Testis (tissue), 2 donors: ENCODE measurements at regions not wholly inside any gene's neighbourhood (a gene's known extent, or its start where the extent isn't known, plus 50 kb on each side); places are given as distances from the start of the nearest gene placed in this dataset.

Experiments
- DNase-seq: peaks from one replicate; pipeline ENCODE4 v3.0.0-alpha.2; 2019
- H3K27ac ChIP-seq, 2 donors: fragments of 200-600 bp; sonication (generic); one replicate each; pipeline ENCODE4 v1.5.1; 2019
- H3K27me3 ChIP-seq: fragments of 200-600 bp; sonication (generic); one replicate; pipeline ENCODE4 v1.5.1; 2019
- H3K36me3 ChIP-seq: fragments of 200-600 bp; sonication (generic); one replicate; pipeline ENCODE4 v1.5.1; 2017; ENCODE audit warnings: low read depth; ENCODE audit errors: missing control alignments
- H3K4me1 ChIP-seq: fragments of 200-600 bp; sonication (generic); one replicate; pipeline ENCODE4 v1.5.1; 2019
- H3K4me3 ChIP-seq, 2 donors: fragments of 200-600 bp; sonication (generic); one replicate each; pipeline ENCODE4 v1.5.1; 2017 to 2019
- H3K9me3 ChIP-seq: fragments of 200-600 bp; sonication (generic); one replicate; pipeline ENCODE4 v1.5.1; 2017
- POLR2A ChIP-seq: fragments of 450-650 bp; IDR thresholded peaks from one replicate; pipeline ENCODE4 v1.6.1; 2017; ENCODE audit warnings: antibody characterized with exemption, mild to moderate bottlenecking, moderate library complexity
- WGBS, 2 donors: methylation state at CpG; one replicate each; pipeline ENCODE4 v1.1.5; 2018; 5-methylcytosine and 5-hydroxymethylcytosine counted together
- intact Hi-C: fragments of 100-400 bp; cut with DNase I; formaldehyde crosslinking; loops from one replicate; pipeline ENCODE4 v1.15.1; 2023; ENCODE audit warnings: low total_unique reads
- TF ChIP-seq, protein P1 (sequence below), 3 experiments: fragments of 450-650 bp in 2 of 3; fragments of 200-600 bp in 1 of 3; sonication (generic) in 1 of 3; IDR thresholded peaks; one replicate each; pipeline ENCODE4 v1.5.1; 2016 to 2019; ENCODE audit warnings: antibody characterized with exemption in 3 of 3, mild to moderate bottlenecking in 2 of 3, moderate library complexity in 1 of 3

DNA sequence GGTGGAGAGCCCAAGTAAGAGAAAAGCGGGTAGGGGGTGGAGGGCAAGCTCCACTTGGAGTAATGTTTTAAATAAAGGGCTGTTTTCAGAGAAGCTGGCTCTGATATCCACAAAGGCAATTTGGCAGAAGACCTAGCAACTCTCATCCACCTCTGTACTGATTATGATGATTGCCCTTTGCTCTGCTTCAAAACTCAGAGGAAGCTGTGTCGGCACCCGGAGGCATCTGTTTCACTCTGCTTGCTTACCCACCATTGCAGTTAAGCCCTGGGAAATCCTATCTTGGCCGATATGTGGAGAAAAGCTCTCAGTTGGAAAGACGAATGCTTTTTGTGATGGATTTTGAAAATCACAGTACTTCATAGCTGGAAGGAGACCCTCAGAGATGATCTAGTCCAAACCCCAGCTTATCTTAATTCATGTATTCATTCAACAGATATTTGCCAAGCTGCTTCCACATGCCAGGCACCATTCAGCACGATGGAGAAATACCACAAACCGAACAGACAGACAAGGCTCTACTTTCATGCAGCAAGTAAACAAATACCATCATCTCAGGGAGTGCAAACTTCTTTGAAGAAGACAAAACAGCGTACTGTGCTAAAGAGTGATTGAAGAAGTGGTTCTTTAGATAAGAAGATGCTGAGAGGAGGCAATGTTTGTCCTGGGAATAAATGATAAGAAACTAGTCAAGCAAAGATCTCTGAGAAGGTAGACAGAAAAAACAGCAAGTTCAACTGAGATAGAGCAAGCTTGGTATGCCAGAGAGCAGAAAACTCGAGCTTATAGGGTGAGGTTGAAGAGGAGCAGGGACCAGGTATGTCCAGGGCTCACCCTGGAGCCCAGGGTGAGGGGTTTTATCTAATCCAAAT is 140.4 kb upstream of the SPDL1 start:
- no peak overlapping the region for H3K4me3 ChIP-seq
- no peaks in the 10 kb centered on the region for H3K27me3 ChIP-seq
- no peak for TF ChIP-seq POLR2A
- TF ChIP-seq, protein P1, sequence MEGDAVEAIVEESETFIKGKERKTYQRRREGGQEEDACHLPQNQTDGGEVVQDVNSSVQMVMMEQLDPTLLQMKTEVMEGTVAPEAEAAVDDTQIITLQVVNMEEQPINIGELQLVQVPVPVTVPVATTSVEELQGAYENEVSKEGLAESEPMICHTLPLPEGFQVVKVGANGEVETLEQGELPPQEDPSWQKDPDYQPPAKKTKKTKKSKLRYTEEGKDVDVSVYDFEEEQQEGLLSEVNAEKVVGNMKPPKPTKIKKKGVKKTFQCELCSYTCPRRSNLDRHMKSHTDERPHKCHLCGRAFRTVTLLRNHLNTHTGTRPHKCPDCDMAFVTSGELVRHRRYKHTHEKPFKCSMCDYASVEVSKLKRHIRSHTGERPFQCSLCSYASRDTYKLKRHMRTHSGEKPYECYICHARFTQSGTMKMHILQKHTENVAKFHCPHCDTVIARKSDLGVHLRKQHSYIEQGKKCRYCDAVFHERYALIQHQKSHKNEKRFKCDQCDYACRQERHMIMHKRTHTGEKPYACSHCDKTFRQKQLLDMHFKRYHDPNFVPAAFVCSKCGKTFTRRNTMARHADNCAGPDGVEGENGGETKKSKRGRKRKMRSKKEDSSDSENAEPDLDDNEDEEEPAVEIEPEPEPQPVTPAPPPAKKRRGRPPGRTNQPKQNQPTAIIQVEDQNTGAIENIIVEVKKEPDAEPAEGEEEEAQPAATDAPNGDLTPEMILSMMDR (IDR thresholded peaks at IDR 0.05), result no peak
- no peak overlapping the region for H3K27ac ChIP-seq
- peaks cover 7% of the 10 kb centered on the region for H3K4me1 ChIP-seq
- H3K9me3 ChIP-seq, result no peaks in the 10 kb centered on the region
- intact Hi-C loops, result no loop called here
- H3K36me3 ChIP-seq, result no peaks in the 10 kb centered on the region
- 67 to 76% methylated on average over 9 of the region's 9 CpGs for WGBS, 2 donors
- no peak for DNase-seq

DNA sequence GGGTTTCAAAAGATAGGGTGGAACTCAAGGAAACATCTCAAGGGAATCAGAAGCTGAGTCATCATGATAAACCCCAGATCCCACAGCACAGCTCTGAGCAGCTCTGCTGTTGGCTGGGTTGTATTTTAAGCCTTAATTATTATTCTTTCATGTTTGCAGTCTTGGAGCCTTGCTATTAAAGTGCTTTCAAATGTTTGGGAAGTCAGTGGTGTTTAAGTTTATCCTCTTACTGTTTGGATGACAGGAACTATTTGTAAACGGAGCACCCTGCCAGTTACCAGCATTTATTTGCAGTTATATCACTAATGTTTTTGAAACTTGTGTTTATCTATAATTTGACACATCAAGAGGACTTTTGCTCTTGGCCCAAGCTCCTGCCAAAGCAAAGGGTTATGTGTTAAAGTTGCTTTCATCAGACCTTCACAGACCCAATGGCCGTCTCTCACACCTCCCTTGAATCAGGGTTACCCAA is 141.1 kb upstream of the SPDL1 start:
- Histone ChIP-seq H3K4me3 (no peak overlapping the region), H3K27ac (no peak overlapping the region), H3K4me1 (peaks cover 7% of the 10 kb centered on the region), H3K36me3 (no peaks in the 10 kb centered on the region), H3K27me3 (no peaks in the 10 kb centered on the region), H3K9me3 (no peaks in the 10 kb centered on the region)
- intact Hi-C loops, result no loop called here
- no peak for DNase-seq
- TF ChIP-seq POLR2A, result no peak
- TF ChIP-seq, protein P1 (IDR thresholded peaks at IDR 0.05), result no peak
- 43 to 47% methylated on average over 2 of the region's 2 CpGs for whole genome bisulfite sequencing, 2 donors

DNA sequence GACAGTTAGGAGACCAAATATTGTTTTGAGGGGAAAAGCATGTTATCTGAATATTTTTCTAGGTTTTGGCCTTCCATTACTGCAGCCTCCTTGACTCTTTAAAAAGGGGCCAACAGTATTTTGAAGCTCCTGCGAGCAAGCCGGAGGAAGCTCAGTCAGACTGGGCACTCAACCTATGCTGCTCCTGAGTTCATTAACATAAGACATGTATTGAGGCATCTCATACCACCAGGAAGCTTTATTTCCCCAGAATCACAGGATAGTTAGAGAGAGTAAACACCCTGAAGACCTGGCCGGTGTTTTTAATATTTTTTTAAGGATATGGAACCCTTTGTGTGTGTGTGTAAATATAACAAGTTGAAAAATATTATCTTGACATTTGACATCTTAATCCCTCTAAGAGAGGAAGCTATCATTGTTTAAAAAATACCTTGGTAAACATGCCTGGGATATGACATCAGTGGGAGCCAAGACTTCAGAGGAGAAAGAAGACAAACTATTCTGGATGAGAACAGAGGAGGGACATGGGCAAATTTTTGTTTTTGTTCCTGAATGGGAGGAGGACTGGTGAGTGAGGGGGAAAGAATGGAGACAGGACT is 139.3 kb upstream of the SLIT3 start:
- Histone ChIP-seq H3K4me1 (peaks cover 7% of the 10 kb centered on the region), H3K27me3 (no peaks in the 10 kb centered on the region), H3K9me3 (no peaks in the 10 kb centered on the region), H3K27ac (no peak overlapping the region), H3K36me3 (no peaks in the 10 kb centered on the region), H3K4me3 (no peak overlapping the region)
- no peak for DNase-seq
- 60 to 85% methylated on average over 3 of the region's 3 CpGs for WGBS, 2 donors
- intact Hi-C loops, result no loop called here
- TF ChIP-seq POLR2A, result no peak
- TF ChIP-seq, protein P1 (IDR thresholded peaks at IDR 0.05), result no peak

DNA sequence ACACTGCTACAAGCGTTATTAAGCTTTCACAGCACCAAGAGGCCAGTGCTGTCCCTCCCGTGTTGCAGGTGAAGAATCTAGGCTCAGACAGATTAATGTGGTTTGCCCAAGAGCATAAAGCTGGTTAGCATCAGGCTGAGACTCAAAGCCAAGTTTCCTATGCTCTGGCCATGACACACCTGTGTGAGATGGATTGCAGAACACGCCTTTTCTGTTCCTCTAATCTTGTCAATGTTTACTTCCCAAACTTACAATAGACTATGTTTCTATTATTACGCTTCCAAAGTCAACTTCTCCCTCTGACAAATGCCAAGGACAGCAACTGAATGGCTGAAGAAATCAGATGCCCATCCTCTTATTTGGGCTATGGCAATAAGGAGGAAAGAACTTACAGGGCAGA is 138.4 kb upstream of the SLIT3 start:
- no peak overlapping the region for H3K27ac ChIP-seq
- no peaks in the 10 kb centered on the region for H3K9me3 ChIP-seq
- WGBS, 2 donors, result 79 to 88% methylated on average over 4 of the region's 4 CpGs
- H3K4me1 ChIP-seq, result peaks cover 7% of the 10 kb centered on the region
- no peak overlapping the region for H3K4me3 ChIP-seq
- no peak for TF ChIP-seq POLR2A
- TF ChIP-seq, protein P1 (IDR thresholded peaks at IDR 0.05), result no peak
- intact Hi-C loops, result no loop called here
- DNase-seq, result no peak
- H3K27me3 ChIP-seq, result no peaks in the 10 kb centered on the region
- no peaks in the 10 kb centered on the region for H3K36me3 ChIP-seq
